Rectal smooth muscle tissue (tissue), 1 donor: ENCODE measurements at regions not wholly inside any gene's neighbourhood (a gene's known extent, or its start where the extent isn't known, plus 50 kb on each side); places are given as distances from the start of the nearest gene placed in this dataset.
"Not testable (repeated sequence)": the region's sequence is repeated elsewhere in the genome, so short reads cannot be mapped to it uniquely, and the experiment has no call there.

Source experiments
- H3K27ac ChIP-seq: one replicate; pipeline ENCODE4 v1.7.0; 2013; ENCODE audit warnings: low read depth, low read length, inconsistent platforms
- H3K27me3 ChIP-seq: one replicate; pipeline ENCODE4 v1.7.0; 2013; ENCODE audit warnings: low read length; ENCODE audit not compliant: control insufficient read depth, insufficient read depth
- H3K36me3 ChIP-seq: one replicate; pipeline ENCODE4 v1.7.0; 2013; ENCODE audit warnings: low read length; ENCODE audit not compliant: control insufficient read depth, insufficient read depth
- H3K4me1 ChIP-seq: one replicate; pipeline ENCODE4 v1.7.0; 2013; ENCODE audit warnings: low read length; ENCODE audit not compliant: control insufficient read depth, insufficient read depth
- H3K4me3 ChIP-seq: one replicate; pipeline ENCODE4 v1.7.0; 2013; ENCODE audit warnings: low read length
- H3K9ac ChIP-seq: one replicate; pipeline ENCODE4 v1.7.0; 2013; ENCODE audit warnings: low read length

DNA sequence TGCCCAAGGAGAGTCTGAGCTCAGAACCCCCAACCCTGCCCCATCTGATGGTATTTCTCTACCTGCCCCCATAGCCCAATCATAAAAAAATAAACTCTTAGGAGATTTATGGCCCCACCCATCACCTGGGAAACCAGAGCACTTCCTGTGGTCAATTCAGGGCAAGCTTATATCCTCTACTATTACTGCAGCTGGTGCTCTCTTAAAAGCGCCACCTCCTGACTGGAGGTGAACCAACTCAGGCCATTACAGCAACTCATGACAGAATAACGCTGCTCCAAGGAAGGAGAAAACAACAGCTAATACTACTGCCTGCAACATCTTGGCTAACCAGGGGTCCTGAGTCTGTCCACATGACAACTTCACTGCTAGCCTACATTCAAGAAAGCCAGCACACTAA, 195.7 kb downstream of the MTCL1 start:
- no peaks in the 10 kb centered on the region for H3K27me3 ChIP-seq
- no peak overlapping the region for H3K9ac ChIP-seq
- no peaks in the 10 kb centered on the region for H3K4me1 ChIP-seq
- no peak overlapping the region for H3K27ac ChIP-seq
- no peaks in the 10 kb centered on the region for H3K36me3 ChIP-seq
- H3K4me3 ChIP-seq, result no peak overlapping the region

GRCh38 chr18:8904316-8904715, 198.2 kb upstream of the NDUFV2 start:
- no peak overlapping the region for H3K27ac ChIP-seq
- no peaks in the 10 kb centered on the region for H3K27me3 ChIP-seq
- H3K36me3 ChIP-seq, result no peaks in the 10 kb centered on the region
- H3K4me3 ChIP-seq, result no peak overlapping the region
- H3K4me1 ChIP-seq, result no peaks in the 10 kb centered on the region
- H3K9ac ChIP-seq, result no peak overlapping the region

DNA sequence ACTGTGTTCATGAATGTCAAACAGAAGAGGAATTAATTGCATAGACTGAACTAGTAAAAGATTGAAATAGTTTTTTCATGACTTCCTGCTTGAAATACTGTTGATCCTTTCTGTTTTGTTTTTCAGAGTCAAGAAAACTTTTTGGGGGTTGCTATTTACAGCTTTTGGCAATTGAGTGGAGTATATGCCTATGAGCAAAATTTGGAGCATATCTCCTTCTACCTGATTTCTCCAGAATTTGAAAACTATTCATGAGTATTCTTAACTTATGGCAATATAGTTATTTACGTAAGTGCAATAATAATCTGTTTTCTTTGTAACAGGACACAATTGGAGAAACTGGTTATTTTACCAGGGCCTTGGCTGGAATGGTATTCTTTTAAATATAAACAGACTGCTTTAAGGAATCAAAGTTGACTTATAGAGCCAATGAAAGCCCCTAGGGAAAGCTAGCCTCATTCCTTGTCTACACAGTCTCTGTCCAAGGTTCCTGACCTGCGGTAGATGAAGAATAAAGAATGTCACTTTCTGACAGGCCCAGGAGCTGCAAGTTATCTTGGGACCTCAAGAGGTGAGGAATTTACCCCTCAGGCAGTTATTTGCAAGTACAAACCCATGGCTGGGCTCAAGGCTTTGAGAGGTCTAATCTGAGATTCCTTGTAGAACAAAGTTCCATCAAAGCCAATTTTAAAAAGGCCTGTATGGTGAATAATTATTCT, 193.5 kb upstream of the NDUFV2 start:
- Histone ChIP-seq H3K27me3 (no peaks in the 10 kb centered on the region), H3K4me3 (no peak overlapping the region), H3K9ac (no peak overlapping the region), H3K27ac (no peak overlapping the region), H3K4me1 (no peaks in the 10 kb centered on the region), H3K36me3 (no peaks in the 10 kb centered on the region)

- Histone ChIP-seq H3K4me1 (no peaks in the 10 kb centered on the region), H3K27me3 (no peaks in the 10 kb centered on the region), H3K27ac (peak overlapping the region; percentile 22), H3K9ac (no peak overlapping the region), H3K36me3 (no peaks in the 10 kb centered on the region), H3K4me3 (no peak overlapping the region)
Observed at GRCh38 chr18:8910186-8910822, 192.2 kb upstream of the NDUFV2 start.

DNA sequence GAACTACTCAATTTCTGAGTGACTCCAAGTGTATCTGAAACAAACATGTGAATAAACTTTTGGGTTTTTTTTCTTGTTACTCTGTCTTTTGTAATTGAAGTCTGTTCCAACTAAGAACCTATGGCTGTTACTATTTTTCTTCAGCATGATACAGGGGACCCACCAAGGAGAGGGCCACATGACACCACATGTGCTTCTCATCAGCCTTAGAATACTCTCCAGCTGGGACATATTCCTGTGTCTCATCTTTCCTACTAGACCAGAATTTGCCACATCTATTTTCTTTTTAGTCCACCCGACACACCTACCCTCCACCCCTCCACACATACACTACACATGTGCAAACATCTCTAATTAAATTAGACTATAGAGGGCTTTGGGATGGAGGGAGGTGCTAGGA, 191.7 kb upstream of the NDUFV2 start:
- H3K36me3 ChIP-seq, result no peaks in the 10 kb centered on the region
- no peaks in the 10 kb centered on the region for H3K27me3 ChIP-seq
- no peaks in the 10 kb centered on the region for H3K4me1 ChIP-seq
- H3K9ac ChIP-seq, result no peak overlapping the region
- no peak overlapping the region for H3K4me3 ChIP-seq
- H3K27ac ChIP-seq, result no peak overlapping the region

DNA sequence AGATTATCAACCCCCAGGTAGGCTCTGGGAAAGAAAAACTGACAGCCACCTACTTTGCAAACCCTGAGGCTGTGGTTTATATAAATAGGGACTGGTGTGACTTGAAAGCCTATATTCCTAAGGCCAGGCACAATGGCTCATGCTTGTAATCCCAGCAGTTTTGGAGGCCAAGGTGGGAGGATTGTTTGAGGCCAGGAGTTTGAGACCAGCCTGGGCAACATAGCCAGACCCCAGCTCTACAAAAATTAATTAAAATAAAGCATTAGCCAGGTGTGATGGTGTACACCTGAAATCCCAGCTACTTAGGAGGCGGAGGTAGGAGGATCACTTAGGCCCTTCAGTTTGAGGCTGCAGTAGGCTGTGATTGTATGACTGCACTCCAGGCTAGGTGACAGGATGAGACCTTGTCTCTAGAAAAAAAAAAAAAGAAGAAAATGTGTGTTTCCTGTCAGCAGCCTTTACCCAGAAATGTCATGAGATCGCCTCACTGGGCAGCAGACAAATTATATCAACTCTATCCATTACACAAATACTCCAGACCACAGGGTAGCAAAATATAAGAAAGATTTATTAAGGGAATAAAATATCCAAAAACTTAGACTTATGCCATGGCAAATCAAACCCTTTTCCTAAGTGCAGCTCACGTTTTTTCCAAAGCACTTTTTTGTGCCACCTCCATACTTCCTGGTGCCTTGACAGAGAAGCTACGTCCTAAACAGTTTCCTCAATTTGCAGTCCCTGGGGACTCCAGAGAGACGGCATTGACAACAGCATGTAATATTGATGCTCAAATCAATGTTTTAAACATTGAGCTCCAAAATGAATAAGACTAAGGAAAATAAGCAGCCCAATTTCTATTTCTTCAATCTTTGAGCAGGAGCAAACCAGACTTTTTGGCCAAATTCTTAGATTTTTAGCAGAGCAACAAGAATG, 190.8 kb upstream of the NDUFV2 start:
- Histone ChIP-seq H3K36me3 (no peaks in the 10 kb centered on the region), H3K9ac (no peak overlapping the region), H3K4me1 (no peaks in the 10 kb centered on the region), H3K4me3 (no peak overlapping the region), H3K27ac (no peak overlapping the region), H3K27me3 (no peaks in the 10 kb centered on the region)

GRCh38 chr18:8912348-8913326, 189.9 kb upstream of the NDUFV2 start:
- Histone ChIP-seq H3K9ac (no peak overlapping the region), H3K27ac (no peak overlapping the region), H3K36me3 (no peaks in the 10 kb centered on the region)

GRCh38 chr18:8913606-8914403, 188.7 kb upstream of the NDUFV2 start:
- not testable (repeated sequence) for H3K4me3 ChIP-seq, H3K27ac ChIP-seq

More at GRCh38 chr18:8912348-8913326, 189.9 kb upstream of the NDUFV2 start:
- Histone ChIP-seq H3K4me1 (no peaks in the 10 kb centered on the region), H3K4me3 (no peak overlapping the region), H3K27me3 (no peaks in the 10 kb centered on the region)

GRCh38 chr18:8914404-8915264, 187.9 kb upstream of the NDUFV2 start:
- H3K36me3 ChIP-seq, H3K27ac ChIP-seq, H3K27me3 ChIP-seq, H3K4me3 ChIP-seq, H3K4me1 ChIP-seq, H3K9ac ChIP-seq: not testable (repeated sequence)

More at GRCh38 chr18:8913606-8914403, 188.7 kb upstream of the NDUFV2 start:
- not testable (repeated sequence) for H3K4me1 ChIP-seq, H3K27me3 ChIP-seq, H3K36me3 ChIP-seq, H3K9ac ChIP-seq

DNA sequence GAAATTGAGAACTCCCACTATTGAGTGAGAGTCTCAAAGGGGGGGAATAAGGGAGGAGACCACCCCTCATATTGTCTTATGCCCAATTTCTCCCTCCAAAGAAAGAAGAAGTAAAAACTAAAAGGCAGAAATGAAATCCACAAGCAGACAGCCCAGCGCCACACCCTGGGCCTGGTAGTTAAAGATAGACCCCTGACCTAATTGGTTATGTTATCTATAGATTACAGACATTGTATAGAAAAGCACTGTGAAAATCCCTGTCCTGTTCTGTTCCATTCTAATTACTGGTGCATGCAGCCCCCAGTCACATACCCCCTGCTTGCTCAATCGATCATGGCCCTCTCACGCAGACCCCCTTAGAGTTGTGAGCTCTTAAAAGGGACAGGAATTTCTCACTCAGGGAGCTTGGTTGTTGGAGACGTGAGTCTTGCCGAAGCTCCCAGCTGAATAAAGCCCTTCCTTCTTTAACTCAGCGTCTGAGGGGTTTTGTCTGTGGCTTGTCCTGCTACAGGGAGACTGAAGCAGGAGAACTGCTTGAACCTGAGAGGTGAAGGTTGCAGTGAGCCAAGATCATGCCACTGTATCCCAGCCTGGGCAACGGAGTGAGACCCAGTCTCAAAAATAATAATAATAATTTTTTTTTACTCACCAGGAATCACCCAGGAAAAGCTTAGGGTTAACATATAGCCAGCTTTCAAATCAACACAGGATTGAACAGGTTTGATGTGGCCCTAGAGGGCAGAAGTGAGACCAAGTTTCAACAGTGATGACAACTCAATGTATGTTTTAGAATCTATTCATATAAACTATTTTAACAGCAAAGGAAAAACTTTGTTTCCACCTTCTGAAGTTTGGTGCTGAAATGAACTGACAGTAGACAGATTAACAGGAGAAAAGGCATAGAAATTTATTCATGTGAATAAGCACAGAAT, 181.4 kb upstream of the NDUFV2 start:
- not testable (repeated sequence) for H3K9ac ChIP-seq, H3K27me3 ChIP-seq, H3K27ac ChIP-seq, H3K36me3 ChIP-seq, H3K4me3 ChIP-seq, H3K4me1 ChIP-seq
